NCI-H526 (cell line): ENCODE measurements at regions not wholly inside any gene's neighbourhood (a gene's known extent, or its start where the extent isn't known, plus 50 kb on each side); places are given as distances from the start of the nearest gene placed in this dataset.
"Not testable (repeated sequence)": the region's sequence is repeated elsewhere in the genome, so short reads cannot be mapped to it uniquely, and the experiment has no call there.

ENCODE experiments used
- DNase-seq, 2 experiments: peaks; one replicate each; lab custom pipeline; 2025; lab: John Stamatoyannopoulos, UW

DNA sequence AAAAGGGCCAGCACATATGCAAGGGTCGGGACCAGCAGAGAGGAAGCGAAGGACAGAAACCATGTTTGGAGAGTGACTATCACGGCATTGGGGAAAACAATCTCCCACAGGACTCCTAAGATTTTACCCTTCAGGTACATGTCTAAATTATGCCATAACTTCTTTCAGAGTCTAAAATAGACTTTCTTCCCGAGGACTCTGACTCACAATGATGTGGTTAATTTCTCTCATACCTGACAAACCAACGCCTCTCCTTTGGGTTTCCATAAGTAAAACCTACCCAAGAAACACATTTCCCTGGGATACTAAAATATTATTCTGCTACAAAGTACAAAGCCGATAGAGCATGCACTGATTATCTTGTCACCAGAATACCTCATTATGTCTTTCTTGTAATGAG lies 127.8 kb upstream of the NETO1 start:
- no peak for DNase-seq

DNA sequence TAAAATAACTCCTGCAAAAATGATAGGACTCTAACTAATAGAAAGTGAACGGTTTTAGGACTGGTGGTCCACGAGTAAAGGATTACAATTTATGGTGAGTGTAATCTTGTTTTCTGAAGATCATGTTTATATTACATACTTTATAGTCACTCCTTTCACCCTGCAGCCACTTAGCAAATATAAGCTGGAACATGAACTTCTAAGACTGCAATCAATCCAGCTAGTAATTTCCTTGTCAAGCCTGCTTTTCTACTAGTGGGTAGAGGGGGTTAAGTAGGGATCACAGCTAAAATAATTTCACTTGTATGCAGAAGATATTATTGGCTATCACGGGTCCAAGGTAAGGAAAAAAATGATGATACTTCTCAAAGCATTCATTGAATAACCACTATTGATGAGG lies 125.5 kb upstream of the NETO1 start:
- DNase-seq = no peak

DNA sequence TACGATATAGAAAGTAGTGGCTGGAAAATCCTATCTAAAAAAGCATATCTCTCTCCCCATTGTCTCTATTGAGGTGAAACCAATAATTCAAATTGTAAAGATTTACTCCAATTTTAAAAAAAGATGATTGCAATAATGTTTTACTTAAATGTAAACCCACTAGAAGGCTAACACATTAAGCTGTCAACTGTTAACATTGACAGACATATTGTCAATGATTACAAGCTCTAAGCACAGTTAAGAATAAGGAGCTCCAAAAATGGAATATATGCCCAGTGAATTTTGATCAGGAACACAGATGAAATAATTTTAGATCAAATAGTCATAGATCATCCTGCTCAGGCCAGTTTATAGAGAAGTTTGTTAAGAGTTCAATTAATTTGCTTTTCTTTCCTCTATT lies 123.6 kb upstream of the NETO1 start:
- no peak for DNase-seq

DNA sequence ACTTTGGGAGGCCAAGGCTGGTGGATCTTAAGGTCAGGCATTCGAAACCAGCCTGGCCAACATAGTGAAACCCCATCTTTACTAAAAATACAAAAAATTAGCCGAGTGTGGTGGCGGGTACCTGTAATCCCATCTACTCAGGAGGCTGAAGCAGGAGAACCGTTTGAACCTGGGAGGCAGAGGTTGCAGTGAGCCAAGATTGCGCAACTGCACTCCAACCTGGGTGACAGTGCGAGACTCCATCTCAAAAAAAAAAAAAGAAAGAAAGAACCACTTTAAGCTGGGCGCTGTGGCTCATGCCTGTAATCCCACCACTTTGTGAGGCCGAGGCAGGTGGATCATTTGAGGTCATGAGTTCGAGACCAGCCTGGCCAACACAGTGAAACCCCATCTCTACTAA lies 119.8 kb upstream of the NETO1 start:
- DNase-seq = not testable (repeated sequence)

DNA sequence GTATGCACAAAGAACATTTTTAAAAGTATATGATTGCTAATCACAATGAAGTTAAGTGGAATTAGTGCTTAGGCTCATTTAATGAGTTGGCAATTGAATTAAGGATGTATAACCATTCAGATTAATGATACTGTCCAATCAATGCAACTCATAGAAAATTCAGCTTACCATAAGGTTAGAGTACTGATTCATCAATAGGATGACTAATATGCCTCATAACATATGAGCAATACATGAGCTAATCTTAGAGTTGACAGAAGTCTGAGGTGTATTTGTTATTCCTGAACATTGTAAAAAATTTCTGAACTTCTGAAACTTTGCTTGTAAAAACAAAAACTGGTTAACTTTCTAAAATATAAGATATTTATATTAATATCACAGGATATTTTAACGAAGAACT lies 118.3 kb upstream of the NETO1 start:
- DNase-seq = no peak

DNA sequence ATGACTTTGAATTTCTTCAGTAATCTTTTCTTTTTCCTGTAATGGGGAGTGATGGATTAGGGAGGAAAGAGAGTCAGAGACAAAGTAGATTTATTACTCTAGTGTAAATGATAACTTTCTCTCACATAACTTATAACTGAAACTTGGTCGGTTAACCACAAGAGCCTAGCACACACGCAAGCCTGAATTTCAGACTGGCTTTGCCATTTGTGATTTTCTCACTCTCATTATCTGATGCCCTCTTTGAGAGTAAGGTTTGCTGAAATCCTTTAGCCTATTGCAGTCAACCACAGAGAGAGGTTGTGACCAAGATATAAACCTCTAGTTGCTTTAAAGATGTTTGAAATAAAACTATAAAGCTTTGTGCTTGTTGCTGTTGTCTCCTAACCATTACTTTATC lies 117.9 kb upstream of the NETO1 start:
- no peak for DNase-seq

DNA sequence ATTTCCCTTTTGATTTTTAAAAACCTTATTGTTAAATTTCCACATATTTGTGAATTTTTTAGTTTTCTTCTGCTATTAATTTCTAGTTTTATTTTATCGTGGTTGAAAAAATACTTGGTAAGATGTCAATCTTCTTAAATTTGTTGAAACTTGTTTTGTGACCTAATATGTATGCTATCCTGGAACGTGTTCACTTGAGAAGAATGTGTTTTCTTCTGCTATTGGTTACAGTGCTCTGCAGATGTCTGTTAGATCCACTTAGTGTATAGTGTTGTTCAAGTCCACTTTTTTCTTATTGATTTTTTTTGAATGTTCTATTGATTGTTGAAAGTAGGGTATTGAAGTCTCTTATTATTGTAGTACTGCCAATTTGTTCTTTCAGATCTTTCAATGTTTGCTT lies 116.5 kb upstream of the NETO1 start:
- DNase-seq = no peak

DNA sequence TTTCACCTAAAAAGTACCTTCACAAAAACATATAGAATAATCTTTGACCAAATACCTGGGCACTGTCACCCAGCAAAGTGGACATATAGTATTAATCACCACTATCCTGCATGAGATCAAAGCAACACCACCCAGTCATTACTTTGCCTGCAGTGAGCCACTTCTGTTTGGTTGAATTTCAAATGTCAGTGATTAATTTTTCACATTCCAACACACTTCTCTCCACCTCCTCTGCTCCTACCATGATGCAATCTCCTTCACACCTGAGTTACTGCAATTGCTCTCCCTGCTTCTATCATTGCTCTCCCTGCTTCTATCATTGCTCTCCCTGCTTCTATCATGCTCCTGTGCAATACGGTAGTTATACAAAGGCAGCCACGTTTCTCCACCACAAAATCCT lies 106.1 kb upstream of the NETO1 start:
- no peak for DNase-seq

DNA sequence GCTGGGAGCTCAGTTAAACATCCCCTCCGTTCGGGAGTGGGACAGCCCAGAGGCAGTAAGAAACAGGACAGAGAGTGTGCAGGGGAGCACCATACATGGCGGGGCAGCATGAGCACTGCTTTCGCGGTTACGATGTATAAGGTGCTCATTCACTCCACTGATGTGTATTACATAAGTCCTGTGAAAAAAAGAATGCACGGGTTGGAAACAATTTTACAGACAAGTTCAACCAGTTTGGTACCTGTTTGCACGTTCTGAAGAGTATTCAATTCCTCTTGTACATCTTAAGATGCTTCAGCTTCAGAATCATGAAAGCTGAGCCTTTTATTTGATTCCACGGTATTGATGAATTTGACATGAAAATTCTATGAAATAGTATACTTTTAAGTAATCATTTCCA lies 97.8 kb upstream of the NETO1 start:
- no peak for DNase-seq

DNA sequence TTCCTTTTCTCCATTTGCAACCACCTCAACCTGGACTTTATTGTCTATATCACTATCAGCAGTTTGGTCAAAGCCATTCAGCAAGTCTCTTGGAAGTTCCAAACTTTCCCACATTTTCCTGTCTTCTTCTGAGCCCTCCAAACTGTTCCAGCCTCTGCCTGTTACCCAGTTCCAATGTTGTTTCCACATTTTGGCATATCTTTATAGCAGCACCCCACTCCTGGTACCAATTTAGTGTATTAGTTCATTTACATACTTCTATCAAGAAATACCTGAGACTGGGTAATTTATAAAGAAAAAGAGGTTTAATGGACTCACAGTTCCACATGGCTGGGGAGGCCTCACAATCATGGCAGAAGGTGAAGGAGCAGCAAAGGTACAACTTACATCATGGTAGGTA lies 90.4 kb upstream of the NETO1 start:
- DNase-seq = not testable (repeated sequence)

DNA sequence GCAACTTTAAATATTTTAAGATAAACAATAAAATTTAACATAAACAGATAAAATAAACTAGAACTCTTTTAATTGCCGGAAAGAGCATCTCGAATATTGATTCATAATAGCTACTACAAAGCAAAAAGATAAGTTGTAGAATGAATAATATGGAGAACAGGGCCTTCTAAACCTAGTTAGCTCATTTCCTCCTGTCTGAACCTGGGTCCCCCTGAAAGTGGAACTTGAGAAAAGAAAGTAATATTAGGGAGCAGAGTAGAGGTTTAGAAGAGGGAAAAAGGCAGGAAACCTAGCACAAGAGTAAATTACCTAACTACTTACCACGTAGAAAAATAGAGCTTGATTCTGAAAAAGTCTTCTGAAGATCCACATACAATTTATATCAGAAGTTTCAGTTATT lies 80.7 kb upstream of the NETO1 start:
- DNase-seq = no peak

DNA sequence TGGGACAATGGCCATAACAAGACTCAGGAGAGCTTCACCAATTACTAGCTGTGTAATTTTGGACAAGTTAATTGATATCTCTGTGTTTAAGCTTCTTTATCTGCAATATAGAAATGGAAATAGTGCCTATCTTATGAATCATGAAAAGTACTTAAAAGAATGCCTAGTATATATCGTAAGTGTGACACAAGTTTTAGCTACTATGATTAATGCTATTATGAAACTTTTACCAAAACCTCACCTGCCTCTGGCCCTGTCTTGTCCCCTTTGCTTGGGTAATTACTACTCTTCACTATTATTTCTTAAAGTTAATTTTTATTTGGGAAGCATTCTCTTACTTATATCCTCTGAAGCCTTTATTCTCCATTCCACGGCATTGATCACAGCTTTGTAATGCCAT lies 75.0 kb upstream of the NETO1 start:
- no peak for DNase-seq

DNA sequence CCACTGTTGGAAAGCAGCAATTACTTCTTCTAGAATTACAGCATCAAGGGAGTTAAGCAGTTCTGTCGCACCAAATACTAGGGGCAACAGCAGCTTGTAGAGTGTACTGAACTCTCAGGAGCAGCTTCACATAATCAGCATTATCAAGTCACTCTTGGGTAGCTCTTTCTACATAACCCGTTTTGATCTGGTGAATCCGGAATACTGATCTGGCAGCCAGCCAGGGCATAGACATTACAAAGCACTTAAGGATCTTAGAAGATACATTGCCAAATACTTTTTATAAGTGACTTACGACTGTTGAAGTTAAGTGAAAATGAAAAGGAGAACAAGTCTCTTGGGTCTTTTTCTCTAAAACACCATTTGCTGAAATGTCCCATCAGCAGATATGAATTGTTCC lies 73.2 kb upstream of the NETO1 start:
- no peak for DNase-seq

DNA sequence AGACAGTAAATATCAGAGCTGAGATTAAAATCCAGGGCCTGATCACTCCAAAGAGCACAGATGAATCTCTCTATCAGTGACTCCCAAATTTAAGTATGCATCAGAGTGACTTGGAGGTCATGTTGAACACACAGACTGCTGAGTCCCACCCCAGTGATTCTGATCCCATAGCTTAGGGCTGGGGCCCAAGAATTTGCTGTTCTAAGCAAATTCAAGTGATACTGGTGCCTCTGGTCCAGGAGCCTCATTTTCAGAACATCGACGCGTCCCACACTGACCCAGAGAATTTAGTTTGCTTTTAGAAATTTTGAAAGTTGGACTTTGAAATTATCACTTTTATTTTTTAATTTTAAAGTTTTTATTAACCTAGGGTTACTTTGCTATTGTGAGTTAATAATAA lies 72.7 kb upstream of the NETO1 start:
- no peak for DNase-seq

DNA sequence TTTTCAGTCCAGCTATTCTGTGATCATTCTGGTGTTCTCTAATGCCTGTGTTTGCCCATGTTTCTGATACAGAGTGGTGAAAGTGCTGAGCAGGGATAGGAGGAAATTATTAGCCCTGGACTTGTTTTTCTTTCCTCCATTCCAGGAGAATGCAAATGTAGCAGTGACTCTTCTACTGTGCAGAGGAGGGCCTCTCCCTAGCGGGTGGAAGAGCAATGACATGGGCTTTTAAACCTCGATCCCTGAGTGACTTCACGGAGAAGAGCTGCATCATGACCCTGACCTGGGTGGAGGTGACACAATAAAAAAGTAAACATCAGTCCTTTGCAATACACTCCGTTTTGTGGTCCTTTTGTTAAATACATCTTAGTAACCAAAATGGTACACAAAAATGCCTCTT lies 68.0 kb upstream of the NETO1 start:
- peak in 1 of 2 experiments; percentile 22 for DNase-seq

DNA sequence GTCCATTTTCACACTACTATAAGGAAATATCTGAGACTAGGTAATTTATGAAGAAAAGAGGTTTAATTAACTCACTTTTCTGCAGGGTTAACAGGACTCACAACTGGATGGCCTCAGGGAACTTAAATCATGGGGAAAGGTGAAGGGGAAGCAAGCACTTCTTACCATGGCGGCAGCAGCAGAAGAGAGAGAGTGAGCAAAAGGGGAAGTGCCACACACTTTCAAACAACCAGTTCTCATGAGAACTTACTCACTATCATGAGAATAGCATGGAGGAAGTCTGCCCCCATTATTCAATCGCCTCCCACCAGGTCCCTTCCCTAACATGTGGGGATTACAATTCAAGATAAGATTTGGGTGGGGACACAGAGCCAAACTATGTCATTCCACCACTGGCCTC lies 55.1 kb upstream of the NETO1 start:
- DNase-seq = no peak
